ENCODE measurements at regions not wholly inside any gene's neighbourhood (a gene's known extent, or its start where the extent isn't known, plus 50 kb on each side); places are given as distances from the start of the nearest gene placed in this dataset.

DNA sequence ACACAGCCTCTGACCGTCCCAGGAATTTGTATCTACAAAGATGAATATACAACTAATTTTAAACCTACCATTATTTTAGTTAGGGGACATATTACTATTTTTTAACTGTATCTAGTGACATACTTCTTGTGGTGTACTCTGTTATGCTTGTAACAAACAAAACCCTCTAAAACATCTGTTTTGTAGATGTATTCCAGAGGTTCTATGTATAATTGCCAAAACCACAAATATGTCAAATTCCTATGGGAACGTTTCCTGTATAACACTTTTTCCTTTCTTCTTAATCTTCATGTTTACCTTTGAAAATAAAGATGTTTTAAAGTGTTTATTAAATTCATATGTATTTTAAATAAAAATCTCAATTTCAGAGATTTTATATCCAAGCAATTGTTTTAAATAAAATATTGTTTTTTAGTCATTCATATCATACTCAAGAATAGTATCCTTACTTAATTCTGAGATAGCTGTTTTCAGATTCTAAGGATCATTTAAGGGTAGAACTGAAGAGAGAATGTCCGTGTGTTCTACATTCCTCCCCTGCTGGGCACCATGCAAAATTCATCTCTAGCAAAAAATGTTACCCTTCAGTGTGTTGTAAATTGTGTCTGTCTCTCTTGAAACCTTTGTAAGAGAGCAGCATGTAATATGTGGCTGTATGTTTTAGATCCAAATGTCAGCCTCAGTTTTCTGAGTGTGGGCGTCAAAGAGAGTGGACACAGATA is 1327.7 kb downstream of the EFNB2 start:
- no peak for TF ChIP-seq GATA3 (IDR thresholded peaks at IDR 0.05; ENCODE audit: low read depth, low read length)
- no peak for TF ChIP-seq GATA2 (IDR thresholded peaks at IDR 0.05; ENCODE audit: low read depth, low read length)

DNA sequence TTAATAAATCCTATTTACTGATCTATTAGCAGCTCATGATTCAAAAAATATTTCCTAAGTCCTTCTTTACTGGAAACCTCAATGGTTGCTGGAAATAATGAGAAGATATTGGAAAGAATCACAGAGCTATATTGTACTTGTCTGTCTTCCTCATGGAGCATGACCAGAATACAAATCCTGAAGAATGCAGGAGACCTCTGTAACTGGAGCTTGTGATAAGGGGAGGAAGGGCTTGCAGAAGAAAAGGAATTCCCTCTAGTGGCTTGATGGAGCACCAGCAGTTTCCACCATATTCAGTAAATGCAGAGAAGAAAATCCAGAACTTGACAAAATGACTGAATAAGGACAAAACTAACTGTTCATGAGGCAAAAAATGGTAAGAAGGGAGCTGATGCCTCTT is 1333.1 kb downstream of the EFNB2 start:
- TF ChIP-seq GATA3 (IDR thresholded peaks at IDR 0.05; ENCODE audit: low read depth, low read length) (no peak), GATA2 (IDR thresholded peaks at IDR 0.05; ENCODE audit: low read depth, low read length) (no peak)

DNA sequence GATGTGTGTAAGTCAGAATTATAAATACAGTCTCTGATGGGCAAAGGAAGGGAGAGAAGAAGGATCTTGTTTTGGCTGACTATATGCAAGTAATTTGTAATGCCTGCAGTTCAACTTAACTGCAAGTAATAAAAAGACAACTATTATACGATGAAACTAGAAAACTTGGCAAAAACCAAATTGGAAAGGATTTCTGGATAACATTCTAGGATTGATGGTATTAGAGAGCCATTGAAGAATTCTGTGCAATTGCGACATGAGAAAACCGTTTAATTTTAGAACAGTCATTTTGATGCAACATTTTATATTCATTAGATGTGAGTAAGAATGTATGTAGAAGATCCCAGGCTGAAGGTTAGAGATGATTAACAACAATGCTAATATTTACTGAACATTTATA is 1334.1 kb downstream of the EFNB2 start:
- TF ChIP-seq GATA3 (IDR thresholded peaks at IDR 0.05; ENCODE audit: low read depth, low read length) (no peak), GATA2 (IDR thresholded peaks at IDR 0.05; ENCODE audit: low read depth, low read length) (no peak)

DNA sequence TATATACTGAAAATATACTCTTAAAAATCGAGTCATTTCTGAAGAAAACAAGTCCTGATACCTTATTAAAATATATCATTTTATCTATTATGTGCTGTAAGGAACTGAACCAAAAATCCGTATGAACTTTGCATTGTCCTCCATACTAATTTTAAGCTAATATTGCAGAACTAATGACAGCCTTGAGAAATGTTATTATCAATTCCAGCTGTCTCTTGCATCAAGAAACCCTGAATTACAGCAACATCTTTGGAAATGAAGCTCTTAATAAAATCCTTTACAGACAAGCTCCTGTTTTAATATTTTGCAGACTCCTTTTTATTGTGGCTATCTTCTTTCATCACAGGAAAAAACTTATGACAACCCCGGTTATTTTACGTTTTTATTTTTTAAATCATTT is 1335.3 kb downstream of the EFNB2 start:
- no peak for TF ChIP-seq GATA3 (IDR thresholded peaks at IDR 0.05; ENCODE audit: low read depth, low read length)
- no peak for TF ChIP-seq GATA2 (IDR thresholded peaks at IDR 0.05; ENCODE audit: low read depth, low read length)

DNA sequence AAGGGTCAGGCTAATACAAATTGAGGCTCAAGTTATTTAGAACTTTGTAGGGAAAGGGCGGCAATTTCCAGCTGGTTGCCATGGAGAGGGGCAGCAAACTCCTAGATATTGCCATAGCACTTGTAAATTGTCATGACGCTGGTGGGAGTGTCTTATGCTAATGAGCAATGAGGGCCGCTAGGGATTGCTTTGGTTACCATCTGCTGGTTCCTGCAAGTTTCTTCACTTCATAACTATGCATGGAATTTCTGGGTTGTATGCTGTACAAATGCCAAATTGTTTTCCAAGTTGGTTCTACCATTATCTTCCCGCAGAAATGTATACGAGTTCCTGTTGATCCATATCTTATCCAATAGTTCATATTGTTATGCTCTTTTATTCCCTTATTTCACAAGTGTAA is 1339.4 kb downstream of the EFNB2 start:
- TF ChIP-seq GATA2 (IDR thresholded peaks at IDR 0.05; ENCODE audit: low read depth, low read length) (no peak), GATA3 (IDR thresholded peaks at IDR 0.05; ENCODE audit: low read depth, low read length) (no peak)

DNA sequence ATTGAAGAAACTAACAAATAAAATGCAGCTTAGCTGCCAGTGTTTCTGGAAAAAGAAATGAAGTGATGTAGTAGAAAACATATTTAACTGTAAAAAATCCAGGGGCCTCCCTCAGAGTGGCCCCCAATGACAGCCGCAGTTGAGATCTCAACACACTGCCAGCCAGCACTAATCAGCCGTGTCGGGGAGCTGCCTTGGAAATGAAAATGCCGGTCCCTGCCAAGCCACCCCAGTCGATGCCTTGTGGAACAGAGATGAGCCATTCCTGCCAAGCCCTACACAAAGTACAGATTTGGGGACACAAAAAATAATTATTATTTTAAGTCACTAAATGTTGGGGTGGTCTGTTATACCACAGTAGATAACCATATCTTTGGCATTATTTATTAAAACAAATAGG is 1342.4 kb downstream of the EFNB2 start:
- no peak for TF ChIP-seq GATA2 (IDR thresholded peaks at IDR 0.05; ENCODE audit: low read depth, low read length)
- TF ChIP-seq GATA3 (IDR thresholded peaks at IDR 0.05; ENCODE audit: low read depth, low read length), result no peak

DNA sequence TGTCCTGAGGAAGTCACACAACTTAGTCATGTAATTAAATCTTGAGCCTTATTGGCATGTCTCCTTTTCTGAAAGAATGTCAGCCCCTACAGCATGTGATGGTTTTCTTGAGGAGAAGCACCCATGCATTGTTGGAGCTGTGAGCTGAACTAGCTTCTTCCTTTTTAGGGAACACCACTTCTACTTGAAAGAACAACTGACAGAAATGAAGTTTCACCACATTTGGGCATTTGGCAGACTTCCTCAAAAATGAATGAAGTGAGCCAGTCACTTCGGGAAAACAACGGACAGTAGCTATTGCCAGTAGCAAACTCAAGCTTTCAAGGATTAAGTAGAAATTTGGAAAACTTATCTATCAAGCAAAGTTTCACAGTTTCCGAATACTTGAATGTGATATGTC is 1351.3 kb downstream of the EFNB2 start:
- no peak for TF ChIP-seq GATA3 (IDR thresholded peaks at IDR 0.05; ENCODE audit: low read depth, low read length)
- TF ChIP-seq GATA2 (IDR thresholded peaks at IDR 0.05; ENCODE audit: low read depth, low read length), result no peak

DNA sequence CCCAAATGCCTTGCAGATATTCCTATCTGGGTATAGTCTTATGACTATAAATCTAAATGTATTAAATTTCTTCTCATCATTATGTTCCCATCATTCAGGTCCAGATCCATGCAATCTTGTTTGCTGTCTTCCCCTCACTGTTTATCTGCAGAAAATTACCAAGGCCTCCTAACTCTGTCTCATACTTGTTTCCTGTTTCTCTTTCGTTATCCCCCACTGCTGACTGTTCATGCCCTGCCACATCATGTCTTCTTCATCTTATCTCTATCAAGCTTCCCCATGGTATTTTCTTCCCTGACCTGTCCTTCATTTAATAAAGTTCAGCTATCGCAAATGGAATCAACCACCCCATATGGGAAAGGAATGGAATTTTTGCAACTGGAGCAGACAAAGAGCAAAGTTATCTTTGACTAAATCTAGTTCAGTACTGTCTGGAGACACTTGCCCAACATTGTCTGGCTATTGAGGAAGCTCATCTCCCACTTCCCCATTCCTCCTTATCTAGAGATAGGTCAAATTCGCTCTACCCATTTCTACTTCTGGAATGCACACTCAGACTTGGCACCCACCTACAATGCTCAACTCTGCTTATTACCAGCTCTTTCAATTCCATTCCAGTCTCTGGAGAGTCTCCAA is 1358.1 kb downstream of the EFNB2 start:
- TF ChIP-seq GATA3 (IDR thresholded peaks at IDR 0.05; ENCODE audit: low read depth, low read length), result no peak
- no peak for TF ChIP-seq GATA2 (IDR thresholded peaks at IDR 0.05; ENCODE audit: low read depth, low read length)

DNA sequence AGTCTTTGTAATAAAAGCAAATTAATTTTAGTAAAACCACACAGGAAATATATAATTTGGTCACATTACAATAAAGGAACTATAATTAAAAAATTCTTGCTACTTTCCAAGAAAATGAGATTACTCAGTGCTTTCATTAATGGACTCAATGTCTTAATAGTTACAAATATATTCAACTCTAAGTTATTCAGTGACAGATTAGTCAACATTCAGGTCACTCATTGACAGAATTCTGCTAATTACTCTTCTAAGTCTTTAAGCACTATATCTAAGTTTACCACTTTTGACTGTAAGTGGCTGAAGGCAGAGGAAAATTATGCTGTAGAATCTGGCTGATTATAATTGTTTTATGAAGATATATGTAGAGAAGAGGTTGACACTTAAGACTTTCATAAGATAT is 1365.0 kb downstream of the EFNB2 start:
- TF ChIP-seq GATA2 (IDR thresholded peaks at IDR 0.05; ENCODE audit: low read depth, low read length), result no peak
- no peak for TF ChIP-seq GATA3 (IDR thresholded peaks at IDR 0.05; ENCODE audit: low read depth, low read length)

DNA sequence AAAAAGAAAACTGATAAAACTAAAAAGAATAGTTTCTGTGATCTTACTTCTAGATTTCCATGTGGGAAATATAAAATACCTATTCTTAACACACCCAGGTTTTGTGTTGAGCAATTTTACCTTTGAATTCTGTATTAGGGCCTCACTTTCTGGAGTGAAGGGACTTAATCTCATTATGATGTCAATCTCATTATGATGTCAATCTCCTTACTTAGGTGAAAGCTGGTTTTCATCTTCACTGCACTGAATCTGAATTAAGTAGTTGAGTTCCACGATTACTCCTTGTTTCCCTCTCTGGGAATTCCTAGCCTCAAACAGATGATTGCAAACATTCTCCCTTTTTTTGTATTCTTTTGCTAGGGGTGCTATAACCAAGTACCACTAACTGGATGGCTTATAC is 1367.2 kb downstream of the EFNB2 start:
- TF ChIP-seq GATA2 (IDR thresholded peaks at IDR 0.05; ENCODE audit: low read depth, low read length) (no peak), GATA3 (IDR thresholded peaks at IDR 0.05; ENCODE audit: low read depth, low read length) (no peak)

DNA sequence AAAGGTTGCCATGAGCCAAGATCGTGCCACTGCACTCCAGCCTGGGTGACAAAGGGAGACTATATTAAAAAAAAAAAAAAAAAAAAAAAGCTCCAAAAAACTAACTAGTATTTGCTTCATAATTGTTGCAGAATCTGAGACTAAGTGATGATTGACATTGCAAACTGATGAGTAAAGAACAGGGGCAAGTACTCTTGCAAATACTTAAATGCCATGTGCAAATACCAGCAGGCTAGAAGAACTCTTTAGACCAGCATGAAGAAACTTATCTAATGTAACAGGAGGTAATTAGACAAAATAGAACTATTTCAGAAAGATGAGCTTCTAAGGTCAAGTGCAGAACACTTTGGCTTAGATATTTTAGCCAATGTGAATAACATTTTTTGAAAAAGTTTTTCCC is 1368.1 kb downstream of the EFNB2 start:
- TF ChIP-seq GATA2 (IDR thresholded peaks at IDR 0.05; ENCODE audit: low read depth, low read length) (no peak), GATA3 (IDR thresholded peaks at IDR 0.05; ENCODE audit: low read depth, low read length) (no peak)

DNA sequence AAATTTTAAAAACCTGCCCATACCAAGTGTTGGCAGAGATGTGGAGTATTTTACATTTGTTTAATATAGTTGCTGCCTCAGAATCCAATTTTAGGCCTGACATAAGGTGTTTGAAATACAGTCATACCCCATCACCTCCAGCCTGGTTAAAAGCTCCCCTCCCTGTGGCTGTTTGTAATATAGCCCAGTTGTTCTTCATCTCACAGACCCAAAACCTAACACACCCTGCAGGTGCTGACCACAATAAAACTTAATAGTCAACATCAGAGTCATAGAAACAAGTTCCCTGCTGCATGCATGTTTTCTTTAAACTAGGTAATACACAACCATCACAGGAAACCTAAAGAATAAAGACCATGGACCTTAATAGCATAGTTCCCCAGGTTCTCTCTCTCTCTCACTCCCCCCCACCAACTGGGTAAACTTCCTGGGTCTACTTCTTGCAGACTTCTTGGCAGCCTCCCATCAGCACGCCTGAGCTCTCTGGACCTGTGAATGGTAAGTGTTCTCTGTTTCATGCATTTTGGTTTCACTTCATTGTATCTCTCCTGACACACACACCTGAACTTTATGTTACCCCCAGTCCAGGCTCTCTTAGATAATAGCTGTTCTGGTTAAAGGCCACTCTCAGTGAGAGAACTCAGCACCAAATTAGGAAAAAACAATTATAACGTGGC is 1369.9 kb downstream of the EFNB2 start:
- TF ChIP-seq GATA3 (IDR thresholded peaks at IDR 0.05; ENCODE audit: low read depth, low read length) (no peak), GATA2 (IDR thresholded peaks at IDR 0.05; ENCODE audit: low read depth, low read length) (no peak)

DNA sequence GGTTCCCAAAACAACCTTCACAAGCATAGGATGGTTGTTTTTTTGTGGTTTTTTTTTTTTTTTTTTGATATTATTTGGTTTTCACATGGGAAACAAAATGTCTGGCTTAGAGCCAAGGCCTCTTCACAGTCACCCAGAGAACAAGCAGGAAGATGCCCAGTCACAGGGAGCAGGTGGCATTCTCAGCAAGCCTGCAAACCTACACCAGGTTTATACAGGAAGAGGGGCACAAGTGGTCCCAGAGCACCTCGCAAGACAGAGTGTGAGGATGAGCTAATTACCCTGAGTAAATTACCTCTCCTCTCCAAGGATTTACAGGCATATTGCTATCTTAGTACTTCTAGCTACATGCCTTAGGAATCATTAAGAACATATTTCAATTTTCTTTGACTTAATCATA is 1375.6 kb downstream of the EFNB2 start:
- no peak for TF ChIP-seq GATA2 (IDR thresholded peaks at IDR 0.05; ENCODE audit: low read depth, low read length)
- no peak for TF ChIP-seq GATA3 (IDR thresholded peaks at IDR 0.05; ENCODE audit: low read depth, low read length)

DNA sequence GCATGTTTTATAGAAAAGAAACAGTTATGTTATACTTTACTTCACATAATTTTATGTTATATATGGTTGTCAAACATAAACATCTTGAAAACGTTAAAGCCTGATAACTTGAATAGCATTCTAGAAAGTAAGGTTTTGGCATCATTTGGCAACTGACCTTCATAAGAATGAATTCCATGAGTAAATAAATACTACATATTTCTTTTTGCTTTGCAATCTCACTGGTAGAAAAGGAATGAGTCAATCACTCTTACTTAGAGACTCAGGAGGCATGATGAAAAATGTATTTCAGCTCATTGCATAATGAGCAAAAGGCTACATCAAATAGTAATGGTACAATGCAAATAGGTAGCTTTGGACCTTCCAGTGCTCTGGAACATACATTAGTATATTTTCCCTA is 1381.9 kb downstream of the EFNB2 start:
- no peak for TF ChIP-seq GATA3 (IDR thresholded peaks at IDR 0.05; ENCODE audit: low read depth, low read length)
- no peak for TF ChIP-seq GATA2 (IDR thresholded peaks at IDR 0.05; ENCODE audit: low read depth, low read length)

DNA sequence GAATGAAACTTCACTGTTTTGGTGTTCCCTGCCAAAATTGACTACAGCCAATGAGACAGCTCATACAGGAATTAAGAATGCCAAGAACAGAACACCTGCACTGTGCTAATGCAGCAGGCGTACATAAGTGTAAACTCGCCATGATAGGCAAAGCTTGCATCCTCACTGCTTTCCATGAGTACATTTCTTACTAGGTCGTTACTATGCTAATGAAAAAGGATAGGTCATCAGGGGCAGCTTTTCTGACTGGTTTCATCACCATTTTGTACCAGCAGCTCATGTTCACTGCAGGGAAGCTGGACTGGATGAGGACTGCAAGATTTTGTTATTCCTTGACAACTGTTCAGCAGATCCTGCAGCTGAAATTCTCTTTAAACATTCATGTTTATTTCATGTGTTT is 1383.8 kb downstream of the EFNB2 start:
- TF ChIP-seq GATA3 (IDR thresholded peaks at IDR 0.05; ENCODE audit: low read depth, low read length), result no peak
- TF ChIP-seq GATA2 (IDR thresholded peaks at IDR 0.05; ENCODE audit: low read depth, low read length), result no peak

Data from SH-SY5Y (cell line).